ENCODE measurements at regions not wholly inside any gene's neighbourhood (a gene's known extent, or its start where the extent isn't known, plus 50 kb on each side); places are given as distances from the start of the nearest gene placed in this dataset.
A peak's percentile ranks its signal among the peaks of the same experiment; 100 is the strongest.

DNA sequence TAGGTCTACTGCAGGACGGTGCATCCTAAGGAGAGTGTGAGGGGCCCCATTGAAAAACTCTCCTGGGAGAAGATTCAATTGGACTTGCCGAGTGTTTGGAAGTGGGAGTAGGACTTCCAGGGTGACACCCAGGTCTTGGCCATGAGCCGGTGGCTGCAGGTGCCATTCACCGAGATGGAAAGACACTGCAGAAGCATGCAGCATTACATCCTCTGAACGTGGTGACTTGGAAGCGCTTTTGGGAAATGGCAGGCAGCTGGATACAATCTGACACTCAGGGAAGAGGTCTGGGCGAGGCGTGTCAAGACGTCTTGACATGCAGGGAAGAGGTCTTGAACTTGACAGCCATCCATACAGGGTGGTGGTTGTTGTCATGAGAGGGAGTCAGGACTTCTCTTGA is 126.9 kb downstream of the PAPOLA start:
- Histone ChIP-seq H2BK15ac (ENCODE audit: low read length) (no peak overlapping the region), H3K4me3 (ENCODE audit: extremely low read depth in 1 of 4, insufficient read depth in 2 of 4, low read depth in 3 of 4, low read length in 4 of 4) (no peak overlapping the region), H2AK5ac (ENCODE audit: low read depth, low read length) (no peak overlapping the region), H3K23ac (ENCODE audit: insufficient read length) (no peak overlapping the region), H3K27ac (ENCODE audit: low read depth, low read length) (no peak overlapping the region), H4K20me1 (replicated peaks in 1 of 2; ENCODE audit: control insufficient read depth in 1 of 2, insufficient read depth in 2 of 2, low read length in 2 of 2) (no peaks in the 10 kb centered on the region), H3K4ac (replicated peaks; ENCODE audit: insufficient read length, low read depth, low read length) (no peak overlapping the region), H2AFZ (ENCODE audit: low read length) (no peak overlapping the region), H2BK12ac (ENCODE audit: low read depth, low read length) (no peak overlapping the region), H3K79me1 (ENCODE audit: low read depth, low read length) (no peaks in the 10 kb centered on the region), H3K14ac (ENCODE audit: insufficient read length) (no peak overlapping the region), H2BK120ac (replicated peaks; ENCODE audit: low read depth, low read length) (no peak overlapping the region), H3K9ac (replicated peaks in 1 of 4; ENCODE audit: extremely low read depth in 1 of 4, low read depth in 3 of 4, low read length in 3 of 4) (no peak overlapping the region), H2BK20ac (ENCODE audit: low read length) (no peak overlapping the region), H3K27me3 (replicated peaks in 1 of 4; ENCODE audit: control insufficient read depth in 3 of 4, extremely low read depth in 1 of 4, insufficient read depth in 3 of 4, low read length in 3 of 4) (no peaks in the 10 kb centered on the region), H3K18ac (ENCODE audit: extremely low read depth, low read length) (no peak overlapping the region), H4K5ac (ENCODE audit: insufficient read length, low read depth, low read length) (no peak overlapping the region), H3K4me1 (replicated peaks in 1 of 4; ENCODE audit: control insufficient read depth in 3 of 4, insufficient read depth in 4 of 4, low read length in 3 of 4) (peaks cover 0 to 3% (median under 1%) of the 10 kb centered on the region in 4 experiments; a peak in 2 of 7 replicates), H3K36me3 (ENCODE audit: control insufficient read depth in 2 of 4, insufficient read depth in 4 of 4, low read length in 3 of 4) (no peaks in the 10 kb centered on the region), H3K56ac (replicated peaks; ENCODE audit: insufficient read length, low read depth, low read length) (no peak overlapping the region), H3K79me2 (ENCODE audit: control insufficient read depth in 1 of 2, insufficient read depth in 2 of 2, low read length in 2 of 2) (no peaks in the 10 kb centered on the region), H4K91ac (replicated peaks; ENCODE audit: insufficient read length, low read length) (no peak overlapping the region), H4K8ac (ENCODE audit: extremely low read depth, insufficient read depth, low read length) (no peak overlapping the region), H3K9me3 (ENCODE audit: insufficient read depth in 2 of 2, low read depth in 1 of 2, low read length in 1 of 2) (peaks cover 0 to 4% of the 10 kb centered on the region in 2 experiments; a peak in 1 of 4 replicates), H2BK5ac (ENCODE audit: low read depth, low read length) (no peak overlapping the region), H3K23me2 (ENCODE audit: low read depth, low read length) (no peaks in the 10 kb centered on the region), H3K4me2 (ENCODE audit: insufficient read depth in 1 of 2, low read depth in 2 of 2, low read length in 2 of 2) (no peak overlapping the region)
- CTCF ChIA-PET (ENCODE audit: partially characterized antibody): interaction anchor here (1.6 kb wide), 1 partner anchor 62 kb away, joined by 4 read pairs; no protein-coding TSS in a partner anchor
- WGBS, 2 experiments (ENCODE audit: extremely low coverage in 1 of 2, insufficient coverage in 1 of 2, insufficient read length in 1 of 2, insufficient replicate concordance in 2 of 2, low coverage in 1 of 2, low lambda C conversion rate in 2 of 2, missing lambda C conversion rate in 1 of 2): 91% methylated on average over 9 of the region's 9 CpGs; no CpG with 5 or more reads in 1 of the 2 experiments
- FAIRE-seq (no peak), DNase-seq (ENCODE audit: low read depth in 1 of 2, low spot score in 2 of 2) (peak in 1 of 2 experiments; percentile 11)
- TF ChIP-seq FOSL1 (IDR thresholded peaks at IDR 0.05; ENCODE audit: insufficient read depth, low read depth, low read length) (no peak), CBX5 (IDR thresholded peaks at IDR 0.05; ENCODE audit: low read depth, low read length) (no peak), KDM5A (IDR thresholded peaks at IDR 0.05; ENCODE audit: low read length) (no peak), PHF8 (conservative IDR thresholded peaks at IDR 0.05; ENCODE audit: low read depth, low read length) (no peak)
- POLR2A ChIA-PET (ENCODE audit: partially characterized antibody): no interaction called here
